ENCODE measurements at regions not wholly inside any gene's neighbourhood (a gene's known extent, or its start where the extent isn't known, plus 50 kb on each side); places are given as distances from the start of the nearest gene placed in this dataset.

DNA sequence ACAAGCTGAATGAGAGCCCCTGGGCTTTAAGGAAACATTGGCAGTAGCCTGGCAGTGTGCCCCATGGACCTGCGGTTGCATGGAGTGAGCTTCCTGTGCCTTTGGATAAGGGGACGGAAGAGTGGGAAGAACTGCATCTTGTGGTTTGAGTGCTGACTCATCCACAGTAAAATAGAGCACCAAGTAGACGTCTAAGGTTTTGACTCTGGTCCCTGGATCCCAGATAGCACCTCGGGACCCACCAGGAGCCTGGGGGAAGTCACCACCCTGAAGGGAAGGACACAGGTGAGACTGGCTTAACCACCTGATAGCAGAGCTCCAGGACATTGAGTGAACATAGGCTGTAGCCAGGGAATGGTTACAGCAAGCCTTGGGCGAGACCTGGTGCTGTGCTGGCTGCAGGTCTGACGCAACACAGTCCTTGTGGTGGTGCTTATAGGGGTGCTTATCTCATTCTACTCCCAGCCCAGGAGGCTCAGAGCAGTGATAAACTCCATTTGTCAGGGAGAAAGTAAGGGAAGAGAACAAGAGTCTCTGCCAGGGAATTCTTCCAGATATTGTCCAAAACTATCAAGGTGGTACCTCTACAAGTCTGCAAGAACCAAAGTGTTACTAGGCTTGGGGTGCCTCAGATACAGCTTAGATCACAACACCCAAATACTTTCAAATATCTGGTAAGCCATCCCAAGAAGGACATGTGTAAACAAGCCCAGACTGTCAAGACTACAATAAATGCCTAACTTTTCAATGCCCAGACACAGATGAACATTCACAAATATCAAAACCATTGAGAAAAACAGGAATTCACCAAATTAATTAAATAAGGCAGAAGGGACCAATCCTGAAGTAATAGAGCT lies 123.6 kb upstream of the TET2 start:
- no peak for DNase-seq (ENCODE audit: low spot score)
- no peaks in the 10 kb centered on the region for H3K27me3 ChIP-seq (ENCODE audit: insufficient read depth, poor library complexity, severe bottlenecking)
- no peaks in the 10 kb centered on the region for H3K9me3 ChIP-seq (ENCODE audit: severe bottlenecking)
- no peak overlapping the region for H3K4me3 ChIP-seq (ENCODE audit: severe bottlenecking)
- peak; percentile 79 for ATAC-seq (ENCODE audit: low read depth)
- H3K27ac ChIP-seq (ENCODE audit: poor library complexity, severe bottlenecking): no peak overlapping the region
- H3K4me1 ChIP-seq (ENCODE audit: insufficient read depth, poor library complexity, severe bottlenecking): peaks cover 10% of the 10 kb centered on the region
- no peaks in the 10 kb centered on the region for H3K36me3 ChIP-seq (ENCODE audit: low read depth)
- TF ChIP-seq, protein P1, sequence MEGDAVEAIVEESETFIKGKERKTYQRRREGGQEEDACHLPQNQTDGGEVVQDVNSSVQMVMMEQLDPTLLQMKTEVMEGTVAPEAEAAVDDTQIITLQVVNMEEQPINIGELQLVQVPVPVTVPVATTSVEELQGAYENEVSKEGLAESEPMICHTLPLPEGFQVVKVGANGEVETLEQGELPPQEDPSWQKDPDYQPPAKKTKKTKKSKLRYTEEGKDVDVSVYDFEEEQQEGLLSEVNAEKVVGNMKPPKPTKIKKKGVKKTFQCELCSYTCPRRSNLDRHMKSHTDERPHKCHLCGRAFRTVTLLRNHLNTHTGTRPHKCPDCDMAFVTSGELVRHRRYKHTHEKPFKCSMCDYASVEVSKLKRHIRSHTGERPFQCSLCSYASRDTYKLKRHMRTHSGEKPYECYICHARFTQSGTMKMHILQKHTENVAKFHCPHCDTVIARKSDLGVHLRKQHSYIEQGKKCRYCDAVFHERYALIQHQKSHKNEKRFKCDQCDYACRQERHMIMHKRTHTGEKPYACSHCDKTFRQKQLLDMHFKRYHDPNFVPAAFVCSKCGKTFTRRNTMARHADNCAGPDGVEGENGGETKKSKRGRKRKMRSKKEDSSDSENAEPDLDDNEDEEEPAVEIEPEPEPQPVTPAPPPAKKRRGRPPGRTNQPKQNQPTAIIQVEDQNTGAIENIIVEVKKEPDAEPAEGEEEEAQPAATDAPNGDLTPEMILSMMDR (IDR thresholded peaks at IDR 0.05; ENCODE audit: poor library complexity, severe bottlenecking): no peak

DNA sequence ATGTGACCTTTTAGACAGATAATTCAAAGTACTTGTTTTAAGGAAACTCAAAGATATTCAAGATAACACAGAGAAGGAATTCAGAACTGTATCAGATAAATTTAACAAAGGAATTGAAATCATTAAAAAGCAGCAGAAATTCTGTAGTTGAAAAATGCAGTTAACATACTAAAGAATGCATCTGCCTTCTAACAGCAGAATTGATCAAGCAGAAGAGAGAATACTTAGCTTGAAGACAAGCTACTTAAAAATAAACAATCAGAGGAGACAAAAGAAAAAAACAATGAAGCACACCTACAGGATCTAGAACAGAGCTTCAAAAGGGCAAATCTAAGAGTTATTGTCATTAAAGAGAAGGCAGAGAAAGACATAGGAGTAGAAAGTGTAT lies 123.0 kb upstream of the TET2 start:
- ATAC-seq (ENCODE audit: low read depth): no peak
- TF ChIP-seq, protein P1 (IDR thresholded peaks at IDR 0.05; ENCODE audit: poor library complexity, severe bottlenecking): no peak

DNA sequence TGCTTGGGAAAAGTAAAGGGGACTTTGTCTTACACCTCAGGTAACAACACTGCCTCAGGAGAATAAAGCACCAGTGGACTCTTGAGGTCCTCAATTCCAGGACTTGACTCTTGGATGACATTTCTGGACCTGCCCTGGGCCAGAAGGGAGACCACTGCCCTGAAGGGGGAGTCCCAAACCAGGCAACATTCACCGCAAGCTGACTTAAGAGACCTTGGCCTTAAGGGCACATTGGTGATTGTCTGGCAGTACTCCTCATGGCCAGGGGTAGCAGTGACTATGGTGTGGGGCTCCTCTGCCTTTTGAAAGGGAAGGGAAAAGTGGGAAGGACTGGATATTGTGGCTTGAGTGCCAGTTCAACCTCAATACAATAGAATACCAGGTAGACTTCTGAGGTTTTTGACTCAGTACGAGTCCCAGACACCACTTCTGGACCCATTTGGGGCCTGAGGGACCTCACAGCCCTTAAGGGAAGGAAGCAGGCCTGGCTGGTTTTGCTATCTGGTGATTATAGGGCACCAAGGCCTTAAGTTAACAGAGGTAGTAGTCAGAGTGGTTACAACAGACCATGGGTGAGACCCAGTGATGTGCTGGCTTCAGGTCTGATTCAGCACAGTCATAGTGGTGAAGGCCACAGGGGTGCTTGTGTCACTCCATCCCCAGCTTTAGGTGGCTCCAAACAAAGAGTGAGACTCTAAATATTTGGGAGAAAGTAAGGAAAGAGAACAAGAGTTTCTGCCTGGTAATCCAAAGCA lies 121.2 kb upstream of the TET2 start:
- no peaks in the 10 kb centered on the region for H3K36me3 ChIP-seq (ENCODE audit: low read depth)
- H3K9me3 ChIP-seq (ENCODE audit: severe bottlenecking): no peaks in the 10 kb centered on the region
- no peak overlapping the region for H3K27ac ChIP-seq (ENCODE audit: poor library complexity, severe bottlenecking)
- H3K4me1 ChIP-seq (ENCODE audit: insufficient read depth, poor library complexity, severe bottlenecking): peaks cover 10% of the 10 kb centered on the region
- TF ChIP-seq, protein P1 (IDR thresholded peaks at IDR 0.05; ENCODE audit: poor library complexity, severe bottlenecking): no peak
- no peak overlapping the region for H3K4me3 ChIP-seq (ENCODE audit: severe bottlenecking)
- DNase-seq (ENCODE audit: low spot score) (no peak), ATAC-seq (ENCODE audit: low read depth) (no peak)
- no peaks in the 10 kb centered on the region for H3K27me3 ChIP-seq (ENCODE audit: insufficient read depth, poor library complexity, severe bottlenecking)

More for the DNA sequence above, 123.0 kb upstream of the TET2 start:
- Histone ChIP-seq H3K27ac (ENCODE audit: poor library complexity, severe bottlenecking) (no peak overlapping the region), H3K4me3 (ENCODE audit: severe bottlenecking) (no peak overlapping the region), H3K9me3 (ENCODE audit: severe bottlenecking) (no peaks in the 10 kb centered on the region), H3K36me3 (ENCODE audit: low read depth) (no peaks in the 10 kb centered on the region), H3K4me1 (ENCODE audit: insufficient read depth, poor library complexity, severe bottlenecking) (peaks cover 10% of the 10 kb centered on the region), H3K27me3 (ENCODE audit: insufficient read depth, poor library complexity, severe bottlenecking) (no peaks in the 10 kb centered on the region)
- no peak for DNase-seq (ENCODE audit: low spot score)

DNA sequence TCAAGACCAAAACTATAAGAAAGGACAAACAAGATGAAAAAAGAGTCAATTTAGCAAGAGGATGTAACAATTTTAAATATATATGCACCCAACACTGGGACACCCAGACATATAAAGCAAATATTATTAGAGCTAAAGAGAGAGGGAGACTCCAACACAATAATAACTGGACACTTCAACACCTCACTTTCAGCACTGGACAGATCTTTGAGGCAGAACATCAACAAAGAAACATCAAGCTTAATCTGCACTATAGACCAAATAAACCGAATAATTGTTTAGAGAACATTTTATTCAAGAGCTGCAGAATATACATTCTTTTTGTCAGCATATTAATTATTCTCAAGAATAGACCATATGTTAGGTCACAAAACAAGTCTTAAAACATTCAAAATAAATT lies 109.7 kb upstream of the TET2 start:
- DNase-seq (ENCODE audit: low spot score): no peak
- no peaks in the 10 kb centered on the region for H3K27me3 ChIP-seq (ENCODE audit: insufficient read depth, poor library complexity, severe bottlenecking)
- no peak overlapping the region for H3K4me3 ChIP-seq (ENCODE audit: severe bottlenecking)
- no peak for ATAC-seq (ENCODE audit: low read depth)
- no peaks in the 10 kb centered on the region for H3K36me3 ChIP-seq (ENCODE audit: low read depth)
- TF ChIP-seq, protein P1 (IDR thresholded peaks at IDR 0.05; ENCODE audit: poor library complexity, severe bottlenecking): no peak
- H3K4me1 ChIP-seq (ENCODE audit: insufficient read depth, poor library complexity, severe bottlenecking): no peaks in the 10 kb centered on the region
- H3K9me3 ChIP-seq (ENCODE audit: severe bottlenecking): peaks cover 1% of the 10 kb centered on the region
- H3K27ac ChIP-seq (ENCODE audit: poor library complexity, severe bottlenecking): no peak overlapping the region
